ENCODE measurements at regions not wholly inside any gene's neighbourhood (a gene's known extent, or its start where the extent isn't known, plus 50 kb on each side); places are given as distances from the start of the nearest gene placed in this dataset.

GRCh38 chr18:78704971-78705461, 274.6 kb upstream of the SALL3 start:
- TF ChIP-seq MYC (IDR thresholded peaks at IDR 0.05; ENCODE audit: low read depth, low read length): no peak
- TF ChIP-seq POLR2A (IDR thresholded peaks at IDR 0.05; ENCODE audit: extremely low read depth, insufficient read length): no peak
- TF ChIP-seq, protein P1, sequence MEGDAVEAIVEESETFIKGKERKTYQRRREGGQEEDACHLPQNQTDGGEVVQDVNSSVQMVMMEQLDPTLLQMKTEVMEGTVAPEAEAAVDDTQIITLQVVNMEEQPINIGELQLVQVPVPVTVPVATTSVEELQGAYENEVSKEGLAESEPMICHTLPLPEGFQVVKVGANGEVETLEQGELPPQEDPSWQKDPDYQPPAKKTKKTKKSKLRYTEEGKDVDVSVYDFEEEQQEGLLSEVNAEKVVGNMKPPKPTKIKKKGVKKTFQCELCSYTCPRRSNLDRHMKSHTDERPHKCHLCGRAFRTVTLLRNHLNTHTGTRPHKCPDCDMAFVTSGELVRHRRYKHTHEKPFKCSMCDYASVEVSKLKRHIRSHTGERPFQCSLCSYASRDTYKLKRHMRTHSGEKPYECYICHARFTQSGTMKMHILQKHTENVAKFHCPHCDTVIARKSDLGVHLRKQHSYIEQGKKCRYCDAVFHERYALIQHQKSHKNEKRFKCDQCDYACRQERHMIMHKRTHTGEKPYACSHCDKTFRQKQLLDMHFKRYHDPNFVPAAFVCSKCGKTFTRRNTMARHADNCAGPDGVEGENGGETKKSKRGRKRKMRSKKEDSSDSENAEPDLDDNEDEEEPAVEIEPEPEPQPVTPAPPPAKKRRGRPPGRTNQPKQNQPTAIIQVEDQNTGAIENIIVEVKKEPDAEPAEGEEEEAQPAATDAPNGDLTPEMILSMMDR (IDR thresholded peaks at IDR 0.05; ENCODE audit: low read depth, low read length): no peak
